Coronary artery (tissue), 2 donors: ENCODE measurements at regions not wholly inside any gene's neighbourhood (a gene's known extent, or its start where the extent isn't known, plus 50 kb on each side); places are given as distances from the start of the nearest gene placed in this dataset.

Experiments
- DNase-seq: peaks from one replicate; pipeline ENCODE4 v3.0.0-alpha.2; 2017; ENCODE audit warnings: low spot score
- H3K27ac ChIP-seq, 2 donors: fragments of 200-600 bp; sonication (generic); one replicate each; pipeline ENCODE4 v1.5.1; 2016 to 2019
- H3K4me3 ChIP-seq: fragments of 200-600 bp; sonication (generic); 2 replicates; pipeline ENCODE4 v1.5.1; 2016; ENCODE audit warnings: mild to moderate bottlenecking, moderate library complexity
- TF ChIP-seq, protein P1 (sequence below): fragments of 200-600 bp; sonication (generic); IDR thresholded peaks from one replicate; pipeline ENCODE4 v1.5.1; 2019; ENCODE audit warnings: antibody characterized with exemption

DNA sequence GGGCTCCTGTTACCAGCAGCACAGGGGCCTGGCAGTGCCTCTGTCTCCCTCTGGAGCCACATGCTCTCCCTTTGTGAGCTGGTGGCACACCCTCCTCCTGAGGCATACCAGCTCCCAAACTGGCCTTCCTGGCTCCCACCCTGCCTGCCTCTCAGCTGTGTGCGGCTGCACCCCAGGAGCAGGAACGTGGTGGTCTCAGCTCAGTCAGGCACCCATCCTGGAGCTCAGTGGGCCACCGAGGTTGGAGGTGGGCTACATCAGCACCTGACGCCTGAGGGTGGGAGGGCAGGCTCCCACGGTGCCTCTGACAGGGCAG is 85.9 kb upstream of the NKX1-1 start:
- TF ChIP-seq, protein P1, sequence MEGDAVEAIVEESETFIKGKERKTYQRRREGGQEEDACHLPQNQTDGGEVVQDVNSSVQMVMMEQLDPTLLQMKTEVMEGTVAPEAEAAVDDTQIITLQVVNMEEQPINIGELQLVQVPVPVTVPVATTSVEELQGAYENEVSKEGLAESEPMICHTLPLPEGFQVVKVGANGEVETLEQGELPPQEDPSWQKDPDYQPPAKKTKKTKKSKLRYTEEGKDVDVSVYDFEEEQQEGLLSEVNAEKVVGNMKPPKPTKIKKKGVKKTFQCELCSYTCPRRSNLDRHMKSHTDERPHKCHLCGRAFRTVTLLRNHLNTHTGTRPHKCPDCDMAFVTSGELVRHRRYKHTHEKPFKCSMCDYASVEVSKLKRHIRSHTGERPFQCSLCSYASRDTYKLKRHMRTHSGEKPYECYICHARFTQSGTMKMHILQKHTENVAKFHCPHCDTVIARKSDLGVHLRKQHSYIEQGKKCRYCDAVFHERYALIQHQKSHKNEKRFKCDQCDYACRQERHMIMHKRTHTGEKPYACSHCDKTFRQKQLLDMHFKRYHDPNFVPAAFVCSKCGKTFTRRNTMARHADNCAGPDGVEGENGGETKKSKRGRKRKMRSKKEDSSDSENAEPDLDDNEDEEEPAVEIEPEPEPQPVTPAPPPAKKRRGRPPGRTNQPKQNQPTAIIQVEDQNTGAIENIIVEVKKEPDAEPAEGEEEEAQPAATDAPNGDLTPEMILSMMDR = no peak
- no peak for DNase-seq

GRCh38 chr4:1491328-1492141 is 85.3 kb upstream of the NKX1-1 start:
- H3K27ac ChIP-seq = no peak overlapping the region
- DNase-seq = no peak
- H3K4me3 ChIP-seq = no peak overlapping the region
- TF ChIP-seq, protein P1 = no peak

More for the DNA sequence above, 85.9 kb upstream of the NKX1-1 start:
- Histone ChIP-seq H3K4me3 (no peak overlapping the region), H3K27ac (no peak overlapping the region)

DNA sequence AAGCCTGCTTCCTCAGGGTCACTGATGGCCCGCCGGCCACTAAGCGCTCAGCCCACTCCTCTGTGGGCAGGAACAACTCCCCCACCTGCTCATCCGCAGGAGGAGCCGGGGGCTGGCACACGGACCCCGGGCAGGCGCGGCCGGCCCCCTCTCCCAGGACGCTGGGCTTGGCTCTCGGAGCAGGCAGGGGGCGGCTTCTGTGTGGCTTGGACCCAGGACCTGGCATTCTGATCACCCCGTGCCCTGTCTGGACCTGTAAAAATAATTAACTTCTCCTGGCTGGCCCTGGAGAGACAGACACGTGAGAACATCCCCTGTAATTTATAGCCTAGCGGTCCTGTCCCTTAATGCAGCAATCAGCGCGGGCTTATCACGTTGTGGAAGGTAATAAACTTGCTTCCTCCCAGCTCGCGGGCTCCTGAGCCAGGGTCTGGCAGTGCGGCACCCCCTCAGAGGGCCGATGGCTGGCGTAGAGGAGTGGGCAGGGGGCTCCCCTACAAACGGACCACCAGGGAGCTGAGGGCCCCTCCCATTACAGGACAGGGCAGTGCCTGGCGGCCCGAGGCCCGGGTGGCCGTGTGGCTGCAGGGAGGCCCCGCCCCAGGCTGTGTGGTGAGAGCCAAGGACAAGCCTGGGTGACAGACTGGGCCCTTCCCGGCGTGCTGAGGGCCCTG is 84.5 kb upstream of the NKX1-1 start:
- no peak overlapping the region for H3K4me3 ChIP-seq
- TF ChIP-seq, protein P1 = no peak
- DNase-seq = no peak
- H3K27ac ChIP-seq = no peak overlapping the region

DNA sequence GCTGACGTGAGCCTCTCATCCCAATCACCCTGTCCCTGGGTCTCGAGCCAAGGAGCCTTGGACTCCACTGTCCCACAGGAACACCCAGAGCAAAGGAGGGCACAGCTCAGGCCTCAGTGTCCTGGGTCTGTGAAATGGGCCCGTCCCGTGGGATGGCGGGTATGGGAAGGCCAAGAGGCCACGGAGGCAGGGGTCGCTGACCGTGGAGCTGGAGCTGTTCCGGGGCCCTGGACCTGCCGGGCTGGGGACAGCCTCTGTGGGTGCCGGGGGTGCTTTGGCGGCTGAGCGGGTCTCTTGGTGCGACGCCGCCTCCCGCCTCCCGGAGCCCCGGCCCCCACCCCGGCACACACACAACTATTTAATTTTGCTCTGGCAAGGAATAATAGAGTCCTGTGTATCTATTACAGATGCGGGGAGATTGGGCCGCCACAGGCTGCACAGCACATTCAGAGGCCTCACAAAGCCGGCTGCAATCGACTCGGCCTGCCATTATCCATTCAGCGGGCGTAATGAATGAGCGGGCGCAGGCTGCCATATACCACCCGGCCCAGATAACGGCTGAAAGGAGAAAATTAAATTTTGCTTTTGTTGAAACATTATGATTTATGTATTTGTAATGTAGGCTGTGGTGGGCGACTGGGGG is 83.9 kb upstream of the NKX1-1 start:
- TF ChIP-seq, protein P1 = no peak
- Histone ChIP-seq H3K27ac (no peak overlapping the region), H3K4me3 (no peak overlapping the region)
- DNase-seq = no peak

GRCh38 chr4:1489639-1489995 is 83.4 kb upstream of the NKX1-1 start:
- H3K27ac ChIP-seq = no peak overlapping the region
- DNase-seq = no peak
- TF ChIP-seq, protein P1 = no peak
- no peak overlapping the region for H3K4me3 ChIP-seq

GRCh38 chr4:1488831-1489638 is 82.8 kb upstream of the NKX1-1 start:
- H3K27ac ChIP-seq = no peak overlapping the region
- TF ChIP-seq, protein P1 = no peak
- H3K4me3 ChIP-seq = no peak overlapping the region
- no peak for DNase-seq
